WTC11 (cell line): ENCODE measurements at regions not wholly inside any gene's neighbourhood (a gene's known extent, or its start where the extent isn't known, plus 50 kb on each side); places are given as distances from the start of the nearest gene placed in this dataset.

Experiments
- CREB1 ChIP-seq: sonication (generic); formaldehyde crosslinking; IDR thresholded peaks from 2 replicates; pipeline ENCODE4 v1.8.0; 2023; ENCODE audit warnings: mild to moderate bottlenecking, missing genetic modification reagents
- IRF2 ChIP-seq: sonication (generic); formaldehyde crosslinking; IDR thresholded peaks from 2 replicates; pipeline ENCODE4 v1.8.0; 2022; ENCODE audit warnings: low read depth, missing genetic modification reagents, borderline replicate concordance
- JUN ChIP-seq: sonication (generic); formaldehyde crosslinking; IDR thresholded peaks from 2 replicates; pipeline ENCODE4 v1.8.0; 2023; ENCODE audit warnings: mild to moderate bottlenecking, missing genetic modification reagents
- KAT7 ChIP-seq: sonication (generic); formaldehyde crosslinking; IDR thresholded peaks from 2 replicates; pipeline ENCODE4 v1.8.1; 2023; ENCODE audit warnings: missing genetic modification reagents, mild to moderate bottlenecking, borderline replicate concordance
- RELA ChIP-seq: sonication (generic); formaldehyde crosslinking; IDR thresholded peaks from 2 replicates; pipeline ENCODE4 v1.8.1; 2022; ENCODE audit warnings: missing genetic modification reagents, mild to moderate bottlenecking, borderline replicate concordance
- TF ChIP-seq, protein P1 (sequence below): sonication (generic); formaldehyde crosslinking; IDR thresholded peaks from 2 replicates; pipeline ENCODE4 v1.8.0; 2022; ENCODE audit warnings: mild to moderate bottlenecking, missing genetic modification reagents
- TF ChIP-seq, protein P2 (sequence below): fragments of 200-600 bp; IDR thresholded peaks from 2 replicates; pipeline ENCODE4 v1.8.0; 2022; ENCODE audit warnings: antibody characterized with exemption
- TF ChIP-seq, protein P3 (sequence below): sonication (generic); formaldehyde crosslinking; IDR thresholded peaks from 2 replicates; pipeline ENCODE4 v1.8.1; 2022; ENCODE audit warnings: low read depth, missing genetic modification reagents, borderline replicate concordance

DNA sequence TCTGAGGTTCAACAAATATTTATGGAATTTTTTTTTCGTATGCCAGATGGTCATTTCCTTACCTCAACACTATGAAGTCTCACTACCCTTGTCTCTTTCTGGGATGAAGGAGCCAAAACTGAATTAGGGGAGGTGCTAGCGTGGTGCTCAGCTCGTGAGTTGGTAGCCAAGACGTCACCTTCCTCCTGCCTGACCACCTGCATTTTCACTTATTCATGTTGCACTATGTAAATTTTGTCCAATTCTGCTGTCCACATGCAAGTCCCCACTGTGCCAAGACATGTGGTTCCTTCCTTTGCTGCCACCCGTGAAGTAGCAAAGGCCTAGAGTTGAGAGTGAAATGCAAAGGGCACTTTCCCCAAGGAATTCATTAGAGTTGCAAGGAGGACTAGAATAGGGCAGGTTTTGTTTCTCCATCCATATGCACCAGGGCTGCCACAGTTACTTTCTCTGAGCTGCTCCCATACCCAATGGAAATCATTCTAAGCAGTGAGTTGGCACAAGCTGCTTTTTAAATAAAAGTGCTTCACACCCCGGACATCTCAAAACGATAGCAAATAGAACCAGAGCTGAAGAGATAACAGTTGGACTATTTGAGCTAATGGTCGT is 591.3 kb upstream of the NOX3 start:
- TF ChIP-seq JUN (CRISPR knock-in tag) (no peak), IRF2 (CRISPR knock-in tag) (no peak), RELA (CRISPR knock-in tag) (no peak), KAT7 (CRISPR knock-in tag) (no peak), CREB1 (CRISPR knock-in tag) (no peak)
- TF ChIP-seq, protein P1, sequence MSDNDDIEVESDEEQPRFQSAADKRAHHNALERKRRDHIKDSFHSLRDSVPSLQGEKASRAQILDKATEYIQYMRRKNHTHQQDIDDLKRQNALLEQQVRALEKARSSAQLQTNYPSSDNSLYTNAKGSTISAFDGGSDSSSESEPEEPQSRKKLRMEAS, result no peak
- TF ChIP-seq, protein P2, sequence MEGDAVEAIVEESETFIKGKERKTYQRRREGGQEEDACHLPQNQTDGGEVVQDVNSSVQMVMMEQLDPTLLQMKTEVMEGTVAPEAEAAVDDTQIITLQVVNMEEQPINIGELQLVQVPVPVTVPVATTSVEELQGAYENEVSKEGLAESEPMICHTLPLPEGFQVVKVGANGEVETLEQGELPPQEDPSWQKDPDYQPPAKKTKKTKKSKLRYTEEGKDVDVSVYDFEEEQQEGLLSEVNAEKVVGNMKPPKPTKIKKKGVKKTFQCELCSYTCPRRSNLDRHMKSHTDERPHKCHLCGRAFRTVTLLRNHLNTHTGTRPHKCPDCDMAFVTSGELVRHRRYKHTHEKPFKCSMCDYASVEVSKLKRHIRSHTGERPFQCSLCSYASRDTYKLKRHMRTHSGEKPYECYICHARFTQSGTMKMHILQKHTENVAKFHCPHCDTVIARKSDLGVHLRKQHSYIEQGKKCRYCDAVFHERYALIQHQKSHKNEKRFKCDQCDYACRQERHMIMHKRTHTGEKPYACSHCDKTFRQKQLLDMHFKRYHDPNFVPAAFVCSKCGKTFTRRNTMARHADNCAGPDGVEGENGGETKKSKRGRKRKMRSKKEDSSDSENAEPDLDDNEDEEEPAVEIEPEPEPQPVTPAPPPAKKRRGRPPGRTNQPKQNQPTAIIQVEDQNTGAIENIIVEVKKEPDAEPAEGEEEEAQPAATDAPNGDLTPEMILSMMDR, result no peak
- TF ChIP-seq, protein P3, sequence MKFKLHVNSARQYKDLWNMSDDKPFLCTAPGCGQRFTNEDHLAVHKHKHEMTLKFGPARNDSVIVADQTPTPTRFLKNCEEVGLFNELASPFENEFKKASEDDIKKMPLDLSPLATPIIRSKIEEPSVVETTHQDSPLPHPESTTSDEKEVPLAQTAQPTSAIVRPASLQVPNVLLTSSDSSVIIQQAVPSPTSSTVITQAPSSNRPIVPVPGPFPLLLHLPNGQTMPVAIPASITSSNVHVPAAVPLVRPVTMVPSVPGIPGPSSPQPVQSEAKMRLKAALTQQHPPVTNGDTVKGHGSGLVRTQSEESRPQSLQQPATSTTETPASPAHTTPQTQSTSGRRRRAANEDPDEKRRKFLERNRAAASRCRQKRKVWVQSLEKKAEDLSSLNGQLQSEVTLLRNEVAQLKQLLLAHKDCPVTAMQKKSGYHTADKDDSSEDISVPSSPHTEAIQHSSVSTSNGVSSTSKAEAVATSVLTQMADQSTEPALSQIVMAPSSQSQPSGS (CRISPR knock-in tag), result no peak
